ENCODE measurements at regions not wholly inside any gene's neighbourhood (a gene's known extent, or its start where the extent isn't known, plus 50 kb on each side); places are given as distances from the start of the nearest gene placed in this dataset.
A peak's percentile ranks its signal among the peaks of the same experiment; 100 is the strongest.

GRCh38 chr5:97847920-97848631, 665.0 kb upstream of the RIOK2 start:
- ATAC-seq (ENCODE audit: insufficient read depth, low FRiP score) (no peak), DNase-seq (no peak)
- Histone ChIP-seq H3K27me3 (ENCODE audit: control insufficient read depth in 3 of 3, insufficient read depth in 3 of 3, low read length in 2 of 3) (no peaks in the 10 kb centered on the region), H3K9me3 (ENCODE audit: control insufficient read depth in 4 of 4, insufficient read depth in 3 of 4, low read length in 3 of 4) (peaks cover 0 to 4% (median under 1%) of the 10 kb centered on the region in 4 donors), H3K4me3 (no peak overlapping the region), H3K36me3 (ENCODE audit: control insufficient read depth in 4 of 4, insufficient read depth in 4 of 4, low read length in 4 of 4) (no peaks in the 10 kb centered on the region), H3K27ac (ENCODE audit: low read depth in 1 of 2, low read length in 1 of 2) (no peak overlapping the region), H3K9ac (ENCODE audit: insufficient read depth in 1 of 2, low read length in 2 of 2) (no peak overlapping the region), H3K4me1 (ENCODE audit: control insufficient read depth in 5 of 5, insufficient read depth in 5 of 5, low read length in 5 of 5) (peaks cover 0 to 7% (median 0%) of the 10 kb centered on the region in 5 donors)
- TF ChIP-seq CTCF (IDR thresholded peaks at IDR 0.05; ENCODE audit: control extremely low read depth, extremely low read depth): no peak
- 84 to 89% methylated on average over 2 of the region's 2 CpGs for WGBS, 2 donors

GRCh38 chr5:97851036-97851435, 668.0 kb upstream of the RIOK2 start:
- H3K9me3 ChIP-seq (ENCODE audit: control insufficient read depth in 4 of 4, insufficient read depth in 3 of 4, low read length in 3 of 4): peaks cover 0 to 4% (median 2%) of the 10 kb centered on the region in 4 donors
- DNase-seq: peak in 1 of 3 donors; percentile 34
- H3K27me3 ChIP-seq (ENCODE audit: control insufficient read depth in 3 of 3, insufficient read depth in 3 of 3, low read length in 2 of 3): no peaks in the 10 kb centered on the region
- H3K4me1 ChIP-seq (ENCODE audit: control insufficient read depth in 5 of 5, insufficient read depth in 5 of 5, low read length in 5 of 5): peaks cover 0 to 5% (median 0%) of the 10 kb centered on the region in 5 donors
- no peak for ATAC-seq (ENCODE audit: insufficient read depth, low FRiP score)
- no peak overlapping the region for H3K27ac ChIP-seq (ENCODE audit: low read depth in 1 of 2, low read length in 1 of 2)
- no peaks in the 10 kb centered on the region for H3K36me3 ChIP-seq (ENCODE audit: control insufficient read depth in 4 of 4, insufficient read depth in 4 of 4, low read length in 4 of 4)
- no peak overlapping the region for H3K9ac ChIP-seq (ENCODE audit: insufficient read depth in 1 of 2, low read length in 2 of 2)
- WGBS, 2 donors: 55 to 68% methylated on average over 1 of the region's 1 CpG
- TF ChIP-seq CTCF (IDR thresholded peaks at IDR 0.05; ENCODE audit: control extremely low read depth, extremely low read depth): no peak
- no peak overlapping the region for H3K4me3 ChIP-seq

- no peak for TF ChIP-seq CTCF (IDR thresholded peaks at IDR 0.05; ENCODE audit: control extremely low read depth, extremely low read depth)
- Histone ChIP-seq H3K27me3 (ENCODE audit: control insufficient read depth in 3 of 3, insufficient read depth in 3 of 3, low read length in 2 of 3) (no peaks in the 10 kb centered on the region), H3K27ac (ENCODE audit: low read depth in 1 of 2, low read length in 1 of 2) (no peak overlapping the region), H3K9me3 (ENCODE audit: control insufficient read depth in 4 of 4, insufficient read depth in 3 of 4, low read length in 3 of 4) (peaks cover 0 to 9% (median 2%) of the 10 kb centered on the region in 4 donors), H3K36me3 (ENCODE audit: control insufficient read depth in 4 of 4, insufficient read depth in 4 of 4, low read length in 4 of 4) (no peaks in the 10 kb centered on the region), H3K4me1 (ENCODE audit: control insufficient read depth in 5 of 5, insufficient read depth in 5 of 5, low read length in 5 of 5) (no peaks in the 10 kb centered on the region), H3K9ac (ENCODE audit: insufficient read depth in 1 of 2, low read length in 2 of 2) (no peak overlapping the region), H3K4me3 (no peak overlapping the region)
- DNase-seq: peak; percentile 17 to 35 (median 18)
- 75 to 88% methylated on average over 9 of the region's 9 CpGs for WGBS, 2 donors
- no peak for ATAC-seq (ENCODE audit: insufficient read depth, low FRiP score)
Measured at GRCh38 chr5:97854871-97855762, 672.1 kb upstream of the RIOK2 start.

Measured in lung (tissue), 11 donors.